OCI-LY1 (cell line): ENCODE measurements at regions not wholly inside any gene's neighbourhood (a gene's known extent, or its start where the extent isn't known, plus 50 kb on each side); places are given as distances from the start of the nearest gene placed in this dataset.

ENCODE experiments used
- CTCF ChIP-seq: fragments of 200-600 bp; sonication (generic), shearing (Covaris generic); IDR thresholded peaks from 2 replicates; pipeline ENCODE4 v1.5.1; 2017; ENCODE audit warnings: mild to moderate bottlenecking, antibody characterized with exemption, low read length, moderate library complexity, mixed read lengths
- EZH2 ChIP-seq: fragments of 200-600 bp; sonication (generic), shearing (Covaris generic); IDR thresholded peaks from 2 replicates; pipeline ENCODE4 v1.8.0; 2017; ENCODE audit warnings: borderline replicate concordance, mixed run types, mild to moderate bottlenecking, antibody characterized with exemption, low read length, moderate library complexity, mixed read lengths

DNA sequence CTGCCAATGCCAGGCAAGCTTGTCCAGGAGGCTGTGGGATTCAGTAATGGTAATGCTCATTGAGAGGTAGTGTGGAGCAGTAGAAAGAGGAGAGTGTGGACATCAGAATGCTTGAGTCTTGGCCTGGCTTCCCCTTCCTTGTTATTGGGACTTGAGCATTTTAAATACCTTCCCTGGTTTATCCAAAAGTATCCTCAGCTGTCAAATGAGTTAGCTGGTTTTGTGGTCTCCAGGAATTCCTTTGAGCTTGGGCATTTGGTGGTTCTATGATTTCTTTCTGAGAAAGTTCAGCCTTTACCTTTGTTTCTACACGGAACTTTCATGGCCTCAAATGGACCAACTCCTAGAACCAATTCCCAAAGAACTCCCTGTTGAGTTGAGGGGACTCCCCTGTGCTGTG lies 264.3 kb downstream of the PTEN start:
- TF ChIP-seq EZH2 (no peak), CTCF (no peak)
